H9 (cell line): ENCODE measurements at regions not wholly inside any gene's neighbourhood (a gene's known extent, or its start where the extent isn't known, plus 50 kb on each side); places are given as distances from the start of the nearest gene placed in this dataset.

Experiments
- DNase-seq: peaks from one replicate; pipeline ENCODE4 v3.0.0-alpha.2; 2017
- H2AFZ ChIP-seq: one replicate; pipeline ENCODE4 v1.6.1; 2013; ENCODE audit warnings: mild to moderate bottlenecking, low read length, control low read depth, moderate library complexity
- H2AK5ac ChIP-seq: 2 replicates; pipeline ENCODE4 v1.6.1; 2013; ENCODE audit warnings: low read length, control low read depth, mixed read lengths; ENCODE audit not compliant: insufficient read length
- H2BK120ac ChIP-seq: one replicate; pipeline ENCODE4 v1.6.1; 2013; ENCODE audit warnings: low read depth, mild to moderate bottlenecking, low read length, control low read depth, inconsistent platforms; ENCODE audit not compliant: poor library complexity, severe bottlenecking
- H2BK12ac ChIP-seq: 2 replicates; pipeline ENCODE4 v1.6.1; 2013; ENCODE audit warnings: low read length, control low read depth, mixed read lengths, low read depth; ENCODE audit not compliant: insufficient read length
- H2BK15ac ChIP-seq: 2 replicates; pipeline ENCODE4 v1.6.1; 2013; ENCODE audit warnings: low read depth, low read length, control low read depth
- H2BK20ac ChIP-seq: one replicate; pipeline ENCODE4 v1.6.1; 2013; ENCODE audit warnings: low read depth, mild to moderate bottlenecking, low read length, control low read depth, inconsistent platforms; ENCODE audit not compliant: poor library complexity, severe bottlenecking
- H2BK5ac ChIP-seq: 2 replicates; pipeline ENCODE4 v1.6.1; 2013; ENCODE audit warnings: low read length, control low read depth, mixed read lengths; ENCODE audit not compliant: insufficient read length
- H3K14ac ChIP-seq: 2 replicates; pipeline ENCODE4 v1.6.1; 2013; ENCODE audit warnings: low read length, control low read depth; ENCODE audit not compliant: insufficient read depth
- H3K18ac ChIP-seq: 2 replicates; pipeline ENCODE4 v1.6.1; 2013; ENCODE audit warnings: low read depth, mild to moderate bottlenecking, mixed read lengths, low read length, control low read depth; ENCODE audit not compliant: insufficient read length
- H3K23ac ChIP-seq: 2 replicates; pipeline ENCODE4 v1.6.1; 2013; ENCODE audit warnings: low read length, control low read depth, mixed read lengths, low read depth; ENCODE audit not compliant: insufficient read length
- H3K23me2 ChIP-seq: 2 replicates; pipeline ENCODE4 v1.6.1; 2013; ENCODE audit warnings: low read depth, mild to moderate bottlenecking, mixed read lengths, low read length, control low read depth; ENCODE audit not compliant: insufficient read length, poor library complexity, severe bottlenecking
- H3K27ac ChIP-seq: 2 replicates; pipeline ENCODE4 v1.5.1; 2013; ENCODE audit warnings: low read length, control low read depth, mixed read lengths, low read depth; ENCODE audit not compliant: insufficient read length
- H3K27me3 ChIP-seq: 2 replicates; pipeline ENCODE4 v1.6.1; 2013; ENCODE audit warnings: low read length, control low read depth, inconsistent platforms; ENCODE audit not compliant: insufficient read depth
- H3K4ac ChIP-seq: 2 replicates; pipeline ENCODE4 v1.6.1; 2013; ENCODE audit warnings: low read depth, mild to moderate bottlenecking, control low read depth, inconsistent platforms, low read length, moderate library complexity
- H3K4me1 ChIP-seq: 2 replicates; pipeline ENCODE4 v1.6.1; 2013; ENCODE audit warnings: low read length, control low read depth, inconsistent platforms; ENCODE audit not compliant: insufficient read depth
- H3K4me2 ChIP-seq: 2 replicates; pipeline ENCODE4 v1.6.1; 2013; ENCODE audit warnings: low read length, control low read depth, mixed read lengths; ENCODE audit not compliant: insufficient read length, insufficient read depth
- H3K56ac ChIP-seq: 2 replicates; pipeline ENCODE4 v1.6.1; 2013; ENCODE audit warnings: low read depth, mild to moderate bottlenecking, mixed read lengths, low read length, control low read depth; ENCODE audit not compliant: insufficient read length
- H3K79me1 ChIP-seq: 2 replicates; pipeline ENCODE4 v1.6.1; 2013; ENCODE audit warnings: low read depth, mild to moderate bottlenecking, moderate library complexity, low read length, control low read depth, inconsistent platforms; ENCODE audit not compliant: insufficient read depth, poor library complexity, severe bottlenecking
- H3K79me2 ChIP-seq: 2 replicates; pipeline ENCODE4 v1.6.1; 2013; ENCODE audit warnings: low read length, control low read depth, inconsistent platforms; ENCODE audit not compliant: insufficient read depth
- H3K9ac ChIP-seq: 2 replicates; pipeline ENCODE4 v1.6.1; 2013; ENCODE audit warnings: low read length, control low read depth, mixed read lengths; ENCODE audit not compliant: insufficient read length; ENCODE audit errors: extremely low read depth
- H3K9me3 ChIP-seq: one replicate; pipeline ENCODE4 v1.6.1; 2013; ENCODE audit warnings: low read depth, low read length, inconsistent platforms; ENCODE audit not compliant: control insufficient read depth
- H3T11ph ChIP-seq: one replicate; pipeline ENCODE4 v1.6.1; 2013; ENCODE audit warnings: mild to moderate bottlenecking, low read length, control low read depth, inconsistent platforms
- H4K20me1 ChIP-seq: one replicate; pipeline ENCODE4 v1.6.1; 2013; ENCODE audit not compliant: control insufficient read depth, insufficient read length, insufficient read depth
- H4K5ac ChIP-seq: 2 replicates; pipeline ENCODE4 v1.6.1; 2013; ENCODE audit warnings: low read depth, mild to moderate bottlenecking, mixed read lengths, low read length, control low read depth; ENCODE audit not compliant: insufficient read length
- H4K8ac ChIP-seq: replicated peaks from 2 replicates; pipeline ENCODE4 v1.6.1; 2013; ENCODE audit warnings: low read length, control low read depth, mixed read lengths, low read depth; ENCODE audit not compliant: insufficient read length
- H4K91ac ChIP-seq: 2 replicates; pipeline ENCODE4 v1.6.1; 2013; ENCODE audit warnings: low read depth, mild to moderate bottlenecking, moderate library complexity, mixed read lengths, low read length, control low read depth; ENCODE audit not compliant: insufficient read length
- H3K27ac Mint-ChIP-seq, 3 experiments: 2 replicates in 2 of 3; 3 replicates in 1 of 3; pipeline ENCODE4 v1.8.0; 2020 to 2021; ENCODE audit warnings: mixed read lengths in 3 of 3, mild to moderate bottlenecking in 1 of 3, moderate library complexity in 1 of 3
- H3K27me3 Mint-ChIP-seq: 2 replicates; pipeline ENCODE4 v1.8.0; 2021; ENCODE audit warnings: low read depth, mild to moderate bottlenecking, moderate library complexity, mixed read lengths
- H3K36me3 Mint-ChIP-seq, 3 experiments: 2 replicates in 2 of 3; 3 replicates in 1 of 3; pipeline ENCODE4 v1.8.0; 2020 to 2021; ENCODE audit warnings: low read depth in 3 of 3, mixed read lengths in 3 of 3; ENCODE audit not compliant: insufficient read depth in 1 of 3
- H3K4me1 Mint-ChIP-seq, 2 experiments: 2 replicates each; pipeline ENCODE4 v1.8.0; 2020; ENCODE audit warnings: mixed read lengths in 2 of 2
- H3K4me3 Mint-ChIP-seq, 2 experiments: 2 replicates in 1 of 2; 3 replicates in 1 of 2; pipeline ENCODE4 v1.8.0; 2020 to 2021; ENCODE audit warnings: mild to moderate bottlenecking in 2 of 2, mixed read lengths in 2 of 2, moderate library complexity in 1 of 2
- H3K9me3 Mint-ChIP-seq, 2 experiments: 2 replicates in 1 of 2; 3 replicates in 1 of 2; pipeline ENCODE4 v1.8.0; 2020; ENCODE audit warnings: mild to moderate bottlenecking in 2 of 2, mixed read lengths in 2 of 2, moderate library complexity in 1 of 2
- WGBS: extraction: QIAGEN DNeasy Blood & Tissue Kit; methylation state at CpG from one replicate; pipeline ENCODE4 v1.1.7; 2013; ENCODE audit warnings: missing lambda C conversion rate, low lambda C conversion rate, mixed read lengths; ENCODE audit not compliant: insufficient read length; ENCODE audit errors: extremely low coverage; 5-methylcytosine and 5-hydroxymethylcytosine counted together
- TF ChIP-seq, protein P1 (sequence below): fragments of 200-600 bp; sonication (generic); conservative IDR thresholded peaks from 3 replicates; pipeline ENCODE4 v1.8.0; 2021; ENCODE audit warnings: antibody characterized with exemption, mild to moderate bottlenecking

DNA sequence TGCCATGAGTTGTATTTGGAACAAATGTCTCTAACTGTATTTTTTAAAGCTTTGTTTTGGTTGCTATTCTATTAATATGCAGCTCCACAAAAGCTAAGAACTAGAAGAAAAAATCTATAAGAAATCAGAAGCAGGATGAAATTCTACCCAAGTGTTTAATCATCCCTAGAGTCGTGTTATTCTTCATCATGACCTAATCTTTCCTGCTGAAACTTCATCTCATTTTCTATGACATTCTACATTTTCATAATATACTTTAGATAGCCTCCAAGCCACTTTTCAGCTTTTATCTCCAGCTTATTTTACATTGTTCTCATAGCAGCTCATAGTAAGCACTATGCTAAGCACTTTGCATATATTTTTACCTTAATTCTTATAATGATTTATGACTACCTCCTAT lies 302.8 kb downstream of the FOXO1 start:
- no peak overlapping the region for H2AFZ ChIP-seq
- no peak overlapping the region for H2BK120ac ChIP-seq
- WGBS, result no CpG with 5 or more reads among the region's 1 CpG
- no peaks in the 10 kb centered on the region for H4K20me1 ChIP-seq
- H3K56ac ChIP-seq, result no peak overlapping the region
- peaks cover 0 to 2% of the 10 kb centered on the region in 2 experiments; a peak in 1 of 5 replicates for H3K9me3 Mint-ChIP-seq
- H3K4me1 Mint-ChIP-seq, result no peaks in the 10 kb centered on the region
- no peak overlapping the region for H2BK12ac ChIP-seq
- H4K91ac ChIP-seq, result no peak overlapping the region
- H2AK5ac ChIP-seq, result no peak overlapping the region
- no peaks in the 10 kb centered on the region for H3K23me2 ChIP-seq
- no peak overlapping the region for H3K9ac ChIP-seq
- H3K18ac ChIP-seq, result no peak overlapping the region
- H2BK5ac ChIP-seq, result no peak overlapping the region
- no peaks in the 10 kb centered on the region for H3K27me3 ChIP-seq
- H3K27me3 Mint-ChIP-seq, result no peaks in the 10 kb centered on the region
- H4K5ac ChIP-seq, result no peak overlapping the region
- no peaks in the 10 kb centered on the region for H3K79me1 ChIP-seq
- H3K79me2 ChIP-seq, result no peaks in the 10 kb centered on the region
- no peaks in the 10 kb centered on the region for H3K9me3 ChIP-seq
- H3T11ph ChIP-seq, result no peak overlapping the region
- H3K4ac ChIP-seq, result no peak overlapping the region
- H3K23ac ChIP-seq, result no peak overlapping the region
- no peak overlapping the region for H3K27ac ChIP-seq
- no peak overlapping the region for H2BK15ac ChIP-seq
- H3K14ac ChIP-seq, result no peak overlapping the region
- H3K4me3 Mint-ChIP-seq, result no peak overlapping the region
- no peak for DNase-seq
- no peaks in the 10 kb centered on the region for H3K4me1 ChIP-seq
- H3K36me3 Mint-ChIP-seq, result no peaks in the 10 kb centered on the region
- TF ChIP-seq, protein P1, sequence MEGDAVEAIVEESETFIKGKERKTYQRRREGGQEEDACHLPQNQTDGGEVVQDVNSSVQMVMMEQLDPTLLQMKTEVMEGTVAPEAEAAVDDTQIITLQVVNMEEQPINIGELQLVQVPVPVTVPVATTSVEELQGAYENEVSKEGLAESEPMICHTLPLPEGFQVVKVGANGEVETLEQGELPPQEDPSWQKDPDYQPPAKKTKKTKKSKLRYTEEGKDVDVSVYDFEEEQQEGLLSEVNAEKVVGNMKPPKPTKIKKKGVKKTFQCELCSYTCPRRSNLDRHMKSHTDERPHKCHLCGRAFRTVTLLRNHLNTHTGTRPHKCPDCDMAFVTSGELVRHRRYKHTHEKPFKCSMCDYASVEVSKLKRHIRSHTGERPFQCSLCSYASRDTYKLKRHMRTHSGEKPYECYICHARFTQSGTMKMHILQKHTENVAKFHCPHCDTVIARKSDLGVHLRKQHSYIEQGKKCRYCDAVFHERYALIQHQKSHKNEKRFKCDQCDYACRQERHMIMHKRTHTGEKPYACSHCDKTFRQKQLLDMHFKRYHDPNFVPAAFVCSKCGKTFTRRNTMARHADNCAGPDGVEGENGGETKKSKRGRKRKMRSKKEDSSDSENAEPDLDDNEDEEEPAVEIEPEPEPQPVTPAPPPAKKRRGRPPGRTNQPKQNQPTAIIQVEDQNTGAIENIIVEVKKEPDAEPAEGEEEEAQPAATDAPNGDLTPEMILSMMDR, result no peak
- H3K27ac Mint-ChIP-seq, result no peak overlapping the region
- H3K4me2 ChIP-seq, result no peak overlapping the region
- no peak overlapping the region for H4K8ac ChIP-seq
- H2BK20ac ChIP-seq, result no peak overlapping the region
